Transverse colon (tissue), 4 donors: ENCODE measurements at regions not wholly inside any gene's neighbourhood (a gene's known extent, or its start where the extent isn't known, plus 50 kb on each side); places are given as distances from the start of the nearest gene placed in this dataset.
A peak's percentile ranks its signal among the peaks of the same experiment; 100 is the strongest.

Experiments
- DNase-seq: peaks from one replicate; pipeline ENCODE4 v3.0.0-alpha.2; 2019
- H3K27ac ChIP-seq, 4 donors: fragments of 200-600 bp; sonication (generic); 2 replicates each; pipeline ENCODE4 v1.5.1; 2016 to 2018; ENCODE audit warnings: inconsistent platforms in 4 of 4
- H3K27me3 ChIP-seq: fragments of 200-600 bp; sonication (generic); 2 replicates; pipeline ENCODE4 v1.5.1; 2017; ENCODE audit warnings: inconsistent platforms
- H3K36me3 ChIP-seq, 4 donors: fragments of 200-600 bp; sonication (generic); 2 replicates each; pipeline ENCODE4 v1.5.1; 2017 to 2019; ENCODE audit warnings: inconsistent platforms in 4 of 4
- H3K4me1 ChIP-seq, 4 donors: fragments of 200-600 bp; sonication (generic); 2 replicates each; pipeline ENCODE4 v1.5.1; 2017 to 2020; ENCODE audit warnings: inconsistent platforms in 4 of 4
- H3K4me3 ChIP-seq, 4 donors: fragments of 200-600 bp; sonication (generic); 1 replicate in 1 of 4; 2 replicates in 3 of 4; pipeline versions ENCODE4 v1.5.1 to v1.6.1; 2017 to 2019; ENCODE audit warnings: inconsistent platforms in 4 of 4
- H3K9me3 ChIP-seq, 2 donors: fragments of 200-600 bp; sonication (generic); 2 replicates each; pipeline ENCODE4 v1.5.1; 2017 to 2019; ENCODE audit warnings: inconsistent platforms in 2 of 2
- CTCF ChIP-seq, 5 experiments: fragments of 200-600 bp in 3 of 5; fragments of 450-650 bp in 2 of 5; sonication (generic) in 3 of 5; IDR thresholded peaks; 1 replicate in 2 of 5; 2 replicates in 3 of 5; pipeline ENCODE4 v1.5.1; 2016 to 2017; ENCODE audit warnings: antibody characterized with exemption in 5 of 5, inconsistent platforms in 3 of 5, mild to moderate bottlenecking in 2 of 5, moderate library complexity in 1 of 5
- EP300 ChIP-seq: sonication (generic); formaldehyde crosslinking; IDR thresholded peaks from one replicate; pipeline ENCODE4 v1.6.1; 2017; ENCODE audit warnings: antibody characterized with exemption, low read depth
- POLR2A ChIP-seq: fragments of 450-650 bp; IDR thresholded peaks from one replicate; pipeline ENCODE4 v1.6.1; 2016; ENCODE audit warnings: antibody characterized with exemption, mild to moderate bottlenecking, moderate library complexity
- POLR2AphosphoS5 ChIP-seq, 3 donors: sonication (generic); formaldehyde crosslinking; IDR thresholded peaks; one replicate each; pipeline ENCODE4 v1.6.1; 2016; ENCODE audit warnings: antibody characterized with exemption in 3 of 3
- WGBS, 2 donors: methylation state at CpG; one replicate each; pipeline ENCODE4 v1.1.5; 2018; ENCODE audit warnings: low coverage in 1 of 2; 5-methylcytosine and 5-hydroxymethylcytosine counted together
- in situ Hi-C, 4 donors: fragments of 200-750 bp; cut with MboI; loops; one replicate each; pipeline versions ENCODE4 v1.15.0 to v1.15.1; 2017; ENCODE audit warnings: low sequenced_read_pairs in 3 of 4, low pct_ligation_motif_present in 1 of 4, low pct_unique_long_range_greater_than_20kb in 1 of 4
- intact Hi-C: fragments of 100-400 bp; cut with DNase I; formaldehyde crosslinking; loops from one replicate; pipeline ENCODE4 v1.15.1; 2023; ENCODE audit warnings: low total_unique reads

- Histone ChIP-seq H3K4me3 (no peak overlapping the region), H3K9me3 (no peaks in the 10 kb centered on the region), H3K27me3 (no peaks in the 10 kb centered on the region), H3K4me1 (peaks cover 0 to 6% (median 1%) of the 10 kb centered on the region in 4 donors), H3K36me3 (no peaks in the 10 kb centered on the region), H3K27ac (no peak overlapping the region)
- intact Hi-C loops (no loop called here), in situ Hi-C loops (loop anchor here in 2 of 4 donors (25.0 kb wide), 1 partner anchor 379 kb away; no protein-coding TSS in a partner anchor)
- TF ChIP-seq POLR2AphosphoS5 (IDR thresholded peaks at IDR 0.05) (no peak), POLR2A (no peak), EP300 (no peak), CTCF (IDR thresholded peaks at IDR 0.05) (no peak)
- WGBS, 2 donors: 61 to 73% methylated on average over 2 of the region's 2 CpGs
- no peak for DNase-seq
These were observed 86.3 kb downstream of the EMP1 start for GRCh38 chr12:13282861-13283260.

- intact Hi-C loops (loop anchor here (5.0 kb wide), 1 partner anchor 384 kb away; no protein-coding TSS in a partner anchor), in situ Hi-C loops (loop anchor here in 3 of 4 donors (10.0 to 25.0 kb wide), 3 partner anchors 384 to 886 kb away; no protein-coding TSS in a partner anchor)
- DNase-seq: peak; percentile 73
- Histone ChIP-seq H3K4me1 (peaks cover 0 to 8% (median 2%) of the 10 kb centered on the region in 4 donors), H3K27me3 (peaks cover 15% of the 10 kb centered on the region), H3K36me3 (no peaks in the 10 kb centered on the region), H3K27ac (no peak overlapping the region), H3K9me3 (no peaks in the 10 kb centered on the region), H3K4me3 (no peak overlapping the region)
- WGBS, 2 donors: 14 to 29% methylated on average over 16 to 30 of the region's 32 CpGs
- TF ChIP-seq CTCF (IDR thresholded peaks at IDR 0.05) (peak; percentile 92 to 100 (median 98)), EP300 (no peak)
These were observed 81.8 kb downstream of the EMP1 start for GRCh38 chr12:13278249-13278787.

- in situ Hi-C loops: loop anchor here in 3 of 4 donors (10.0 to 25.0 kb wide), 3 partner anchors 385 to 888 kb away; no protein-coding TSS in a partner anchor
- intact Hi-C loops: loop anchor here (5.0 kb wide), 1 partner anchor 385 kb away; no protein-coding TSS in a partner anchor
- H3K4me3 ChIP-seq: no peak overlapping the region
- TF ChIP-seq POLR2AphosphoS5 (IDR thresholded peaks at IDR 0.05): no peak
- no peak for TF ChIP-seq POLR2A
- no peak for TF ChIP-seq CTCF (IDR thresholded peaks at IDR 0.05)
- TF ChIP-seq EP300: no peak
- H3K9me3 ChIP-seq: no peaks in the 10 kb centered on the region
- DNase-seq: no peak
- peaks cover 15% of the 10 kb centered on the region for H3K27me3 ChIP-seq
- H3K36me3 ChIP-seq: no peaks in the 10 kb centered on the region
- no peak overlapping the region for H3K27ac ChIP-seq
- peaks cover 0 to 8% (median 2%) of the 10 kb centered on the region in 4 donors for H3K4me1 ChIP-seq
- 90% methylated on average over 4 of the region's 4 CpGs; no CpG with 5 or more reads in 1 of the 2 donors for WGBS, 2 donors
These were observed 80.8 kb downstream of the EMP1 start for GRCh38 chr12:13277293-13277692.

- in situ Hi-C loops: loop anchor here in 3 of 4 donors (10.0 to 25.0 kb wide), 3 partner anchors 387 to 889 kb away; no protein-coding TSS in a partner anchor
- intact Hi-C loops: loop anchor here (5.0 kb wide), 1 partner anchor 387 kb away; no protein-coding TSS in a partner anchor
- H3K9me3 ChIP-seq: no peaks in the 10 kb centered on the region
- no peak for DNase-seq
- peaks cover 15% of the 10 kb centered on the region for H3K27me3 ChIP-seq
- peaks cover 0 to 8% (median 2%) of the 10 kb centered on the region in 4 donors for H3K4me1 ChIP-seq
- 52 to 55% methylated on average over 7 to 10 of the region's 10 CpGs for WGBS, 2 donors
- no peak overlapping the region for H3K27ac ChIP-seq
- TF ChIP-seq EP300: no peak
- no peak for TF ChIP-seq CTCF (IDR thresholded peaks at IDR 0.05)
- TF ChIP-seq POLR2A: no peak
- TF ChIP-seq POLR2AphosphoS5 (IDR thresholded peaks at IDR 0.05): no peak
- H3K36me3 ChIP-seq: no peaks in the 10 kb centered on the region
- no peak overlapping the region for H3K4me3 ChIP-seq
These were observed 78.9 kb downstream of the EMP1 start for GRCh38 chr12:13275241-13276085.
